HEK293T (cell line): ENCODE measurements at regions not wholly inside any gene's neighbourhood (a gene's known extent, or its start where the extent isn't known, plus 50 kb on each side); places are given as distances from the start of the nearest gene placed in this dataset.

Source experiments
- FOXA1 ChIP-seq: fragments of 450-650 bp; IDR thresholded peaks from 2 replicates; pipeline ENCODE4 v1.6.1; 2016; ENCODE audit warnings: mild to moderate bottlenecking
- SP1 ChIP-seq: fragments of 450-650 bp; IDR thresholded peaks from 2 replicates; pipeline ENCODE4 v1.6.1; 2017
- SUZ12 ChIP-seq: fragments of 450-650 bp; IDR thresholded peaks from 2 replicates; pipeline ENCODE4 v1.6.1; 2016; ENCODE audit warnings: mild to moderate bottlenecking

DNA sequence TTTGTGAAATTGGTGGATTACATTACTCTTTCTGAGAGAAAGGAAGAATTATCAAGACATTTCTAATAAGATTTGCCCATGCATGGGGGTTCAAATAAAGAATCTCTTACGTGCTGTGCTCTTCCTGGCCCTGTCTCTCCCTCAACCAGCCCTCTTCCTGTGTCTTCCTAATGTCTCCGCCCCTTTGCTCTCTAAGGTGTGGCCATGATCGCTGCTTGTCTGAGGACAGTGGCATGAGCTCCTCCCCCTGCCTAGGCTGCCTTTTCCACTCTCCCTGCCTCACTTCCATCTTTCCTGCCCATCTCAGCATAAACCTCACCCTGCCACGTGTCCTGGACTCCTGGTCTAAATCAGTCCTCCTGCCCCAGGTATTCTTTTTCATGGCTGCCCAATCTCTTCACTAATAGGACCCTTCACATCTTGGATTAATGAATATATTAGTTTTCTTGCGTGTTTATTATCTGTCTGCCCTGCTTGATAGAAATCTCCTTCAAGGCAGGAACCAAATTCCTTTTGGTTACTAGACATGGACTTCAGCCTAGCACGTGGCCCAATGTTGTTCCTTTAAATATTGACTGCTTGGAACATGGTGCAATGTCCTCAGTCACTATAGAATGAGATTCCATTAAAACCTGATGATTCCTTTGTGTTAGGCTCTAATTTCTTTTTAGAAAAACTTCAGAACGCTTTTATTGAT, 122.3 kb downstream of the MTRR start:
- TF ChIP-seq FOXA1 (no peak), SP1 (no peak), SUZ12 (no peak)
